Fibroblast of lung (primary cell): ENCODE measurements at regions not wholly inside any gene's neighbourhood (a gene's known extent, or its start where the extent isn't known, plus 50 kb on each side); places are given as distances from the start of the nearest gene placed in this dataset.

ENCODE experiments used
- DNase-seq, 2 donors: peaks; one replicate each; pipeline versions ENCODE4 v3.0.0 to v3.0.0-alpha.2; 2010; ENCODE audit warnings: low read depth in 2 of 2
- H2AFZ ChIP-seq: 2 replicates; pipeline ENCODE4 v1.5.1; 2012; ENCODE audit warnings: low read length, control low read depth, inconsistent platforms
- H3K27ac ChIP-seq: 2 replicates; pipeline ENCODE4 v1.5.1; 2011; ENCODE audit warnings: low read length, control low read depth; ENCODE audit not compliant: insufficient read depth
- H3K27me3 ChIP-seq: 2 replicates; pipeline ENCODE4 v1.5.1; 2011; ENCODE audit warnings: mild to moderate bottlenecking, low read length; ENCODE audit not compliant: control insufficient read depth, insufficient read depth
- H3K36me3 ChIP-seq: 2 replicates; pipeline ENCODE4 v1.5.1; 2011; ENCODE audit warnings: low read length; ENCODE audit not compliant: control insufficient read depth, insufficient read depth
- H3K4me1 ChIP-seq: 2 replicates; pipeline ENCODE4 v1.5.1; 2011; ENCODE audit warnings: low read length; ENCODE audit not compliant: control insufficient read depth, insufficient read depth; ENCODE audit errors: extremely low read depth
- H3K4me2 ChIP-seq: 2 replicates; pipeline ENCODE4 v1.5.1; 2011; ENCODE audit warnings: low read length, control low read depth; ENCODE audit not compliant: insufficient read depth; ENCODE audit errors: extremely low read depth
- H3K4me3 ChIP-seq, 4 experiments: fragments of 200-600 bp in 1 of 4; sonication (generic) in 1 of 4; replicated peaks in 1 of 4; 2 replicates each; pipeline ENCODE4 v1.5.1; 2011 to 2016; ENCODE audit warnings: low read length in 4 of 4, low read depth in 3 of 4, mild to moderate bottlenecking in 3 of 4, control low read depth in 2 of 4, inconsistent platforms in 1 of 4, mixed read lengths in 1 of 4; ENCODE audit not compliant: insufficient read depth in 1 of 4; ENCODE audit errors: control extremely low read depth in 1 of 4
- H3K79me2 ChIP-seq: 2 replicates; pipeline ENCODE4 v1.5.1; 2012; ENCODE audit warnings: mild to moderate bottlenecking, low read length, inconsistent platforms; ENCODE audit not compliant: control insufficient read depth, insufficient read depth
- H3K9ac ChIP-seq: 2 replicates; pipeline ENCODE4 v1.5.1; 2011; ENCODE audit warnings: mild to moderate bottlenecking, low read length, control low read depth; ENCODE audit not compliant: insufficient read depth
- H3K9me3 ChIP-seq: 2 replicates; pipeline ENCODE4 v1.5.1; 2012; ENCODE audit warnings: low read depth, low read length; ENCODE audit not compliant: control insufficient read depth, insufficient read depth
- H4K20me1 ChIP-seq: 2 replicates; pipeline ENCODE4 v1.5.1; 2011; ENCODE audit warnings: low read length; ENCODE audit not compliant: control insufficient read depth, insufficient read depth; ENCODE audit errors: extremely low read depth
- CTCF ChIP-seq, 2 donors: IDR thresholded peaks in 1 of 2; conservative IDR thresholded peaks in 1 of 2; 1 replicate in 1 of 2; 2 replicates in 1 of 2; pipeline ENCODE4 v1.5.1; 2011 to 2012; ENCODE audit warnings: low read length in 2 of 2, control low read depth in 1 of 2, inconsistent platforms in 1 of 2, low read depth in 1 of 2, mild to moderate bottlenecking in 1 of 2
- EZH2 ChIP-seq: IDR thresholded peaks from 2 replicates; pipeline ENCODE4 v1.5.1; 2012; ENCODE audit warnings: low read length, control low read depth, mild to moderate bottlenecking; ENCODE audit errors: missing control alignments

- TF ChIP-seq CTCF (conservative IDR thresholded peaks at IDR 0.05 in 1 of 2, IDR thresholded peaks at IDR 0.05 in 1 of 2; ENCODE audit: low read depth in 1 of 2, low read length in 2 of 2), result no peak
- TF ChIP-seq EZH2, result no peak
- no peak overlapping the region for H3K27ac ChIP-seq
- H3K9me3 ChIP-seq, result no peaks in the 10 kb centered on the region
- no peaks in the 10 kb centered on the region for H3K27me3 ChIP-seq
- no peak overlapping the region for H3K4me2 ChIP-seq
- H3K9ac ChIP-seq, result no peak overlapping the region
- no peaks in the 10 kb centered on the region for H3K79me2 ChIP-seq
- H4K20me1 ChIP-seq, result no peaks in the 10 kb centered on the region
- H3K4me3 ChIP-seq, result no peak overlapping the region
- peak; percentile 31 to 78 for DNase-seq
- H2AFZ ChIP-seq, result no peak overlapping the region
- no peaks in the 10 kb centered on the region for H3K36me3 ChIP-seq
- no peaks in the 10 kb centered on the region for H3K4me1 ChIP-seq
Observed at GRCh38 chr6:112480553-112480952, 133.4 kb downstream of the RFPL4B start.

- Histone ChIP-seq H3K4me3 (no peak overlapping the region), H3K4me2 (no peak overlapping the region), H3K9ac (no peak overlapping the region), H3K79me2 (no peaks in the 10 kb centered on the region), H2AFZ (no peak overlapping the region), H4K20me1 (no peaks in the 10 kb centered on the region), H3K9me3 (no peaks in the 10 kb centered on the region), H3K36me3 (no peaks in the 10 kb centered on the region), H3K27ac (no peak overlapping the region), H3K4me1 (no peaks in the 10 kb centered on the region), H3K27me3 (no peaks in the 10 kb centered on the region)
- TF ChIP-seq CTCF (conservative IDR thresholded peaks at IDR 0.05 in 1 of 2, IDR thresholded peaks at IDR 0.05 in 1 of 2; ENCODE audit: low read depth in 1 of 2, low read length in 2 of 2) (no peak), EZH2 (no peak)
- no peak for DNase-seq
Observed at GRCh38 chr6:112481211-112481610, 134.1 kb downstream of the RFPL4B start.

GRCh38 chr6:112482373-112482772, 135.2 kb downstream of the RFPL4B start:
- Histone ChIP-seq H3K4me2 (no peak overlapping the region), H3K4me1 (no peaks in the 10 kb centered on the region), H3K27me3 (no peaks in the 10 kb centered on the region), H3K79me2 (no peaks in the 10 kb centered on the region), H3K4me3 (no peak overlapping the region), H3K36me3 (no peaks in the 10 kb centered on the region), H2AFZ (no peak overlapping the region), H3K9ac (no peak overlapping the region), H4K20me1 (no peaks in the 10 kb centered on the region), H3K9me3 (no peaks in the 10 kb centered on the region), H3K27ac (no peak overlapping the region)
- DNase-seq, result peak in 1 of 2 donors; percentile 60
- TF ChIP-seq EZH2 (no peak), CTCF (conservative IDR thresholded peaks at IDR 0.05 in 1 of 2, IDR thresholded peaks at IDR 0.05 in 1 of 2; ENCODE audit: low read depth in 1 of 2, low read length in 2 of 2) (no peak)
